22Rv1 (cell line): ENCODE measurements at regions not wholly inside any gene's neighbourhood (a gene's known extent, or its start where the extent isn't known, plus 50 kb on each side); places are given as distances from the start of the nearest gene placed in this dataset.

Source experiments
- H3K27ac ChIP-seq: fragments of 450-650 bp; 2 replicates; pipeline ENCODE4 v1.5.1; 2017
- ZFX ChIP-seq: fragments of 450-650 bp; IDR thresholded peaks from 2 replicates; pipeline ENCODE4 v1.6.1; 2017; ENCODE audit warnings: antibody characterized with exemption, borderline replicate concordance
- TF ChIP-seq, protein P1 (sequence below): fragments of 450-650 bp; IDR thresholded peaks from 2 replicates; pipeline ENCODE4 v1.5.1; 2017; ENCODE audit warnings: mild to moderate bottlenecking

DNA sequence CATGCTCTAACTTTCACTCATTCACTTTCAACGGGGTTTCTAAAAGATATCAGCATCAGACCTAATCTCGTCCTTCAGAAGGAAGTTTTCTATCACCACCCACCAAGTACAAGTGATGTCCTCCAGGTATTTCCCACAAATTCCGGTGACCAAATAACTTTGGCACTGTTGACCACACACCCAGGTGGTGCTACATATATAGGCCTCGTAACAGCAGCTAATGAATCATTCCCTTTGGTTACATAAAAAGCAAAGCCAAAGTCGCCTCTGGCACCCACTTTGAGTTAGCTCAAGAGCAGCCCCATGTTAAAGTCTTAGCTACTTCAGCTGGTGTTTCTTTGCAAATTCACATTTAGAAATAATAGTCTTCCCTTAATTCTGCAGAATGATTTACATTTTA lies 138.2 kb upstream of the OSR1 start:
- TF ChIP-seq, protein P1, sequence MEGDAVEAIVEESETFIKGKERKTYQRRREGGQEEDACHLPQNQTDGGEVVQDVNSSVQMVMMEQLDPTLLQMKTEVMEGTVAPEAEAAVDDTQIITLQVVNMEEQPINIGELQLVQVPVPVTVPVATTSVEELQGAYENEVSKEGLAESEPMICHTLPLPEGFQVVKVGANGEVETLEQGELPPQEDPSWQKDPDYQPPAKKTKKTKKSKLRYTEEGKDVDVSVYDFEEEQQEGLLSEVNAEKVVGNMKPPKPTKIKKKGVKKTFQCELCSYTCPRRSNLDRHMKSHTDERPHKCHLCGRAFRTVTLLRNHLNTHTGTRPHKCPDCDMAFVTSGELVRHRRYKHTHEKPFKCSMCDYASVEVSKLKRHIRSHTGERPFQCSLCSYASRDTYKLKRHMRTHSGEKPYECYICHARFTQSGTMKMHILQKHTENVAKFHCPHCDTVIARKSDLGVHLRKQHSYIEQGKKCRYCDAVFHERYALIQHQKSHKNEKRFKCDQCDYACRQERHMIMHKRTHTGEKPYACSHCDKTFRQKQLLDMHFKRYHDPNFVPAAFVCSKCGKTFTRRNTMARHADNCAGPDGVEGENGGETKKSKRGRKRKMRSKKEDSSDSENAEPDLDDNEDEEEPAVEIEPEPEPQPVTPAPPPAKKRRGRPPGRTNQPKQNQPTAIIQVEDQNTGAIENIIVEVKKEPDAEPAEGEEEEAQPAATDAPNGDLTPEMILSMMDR, result no peak
- TF ChIP-seq ZFX, result no peak
- no peak overlapping the region for H3K27ac ChIP-seq

DNA sequence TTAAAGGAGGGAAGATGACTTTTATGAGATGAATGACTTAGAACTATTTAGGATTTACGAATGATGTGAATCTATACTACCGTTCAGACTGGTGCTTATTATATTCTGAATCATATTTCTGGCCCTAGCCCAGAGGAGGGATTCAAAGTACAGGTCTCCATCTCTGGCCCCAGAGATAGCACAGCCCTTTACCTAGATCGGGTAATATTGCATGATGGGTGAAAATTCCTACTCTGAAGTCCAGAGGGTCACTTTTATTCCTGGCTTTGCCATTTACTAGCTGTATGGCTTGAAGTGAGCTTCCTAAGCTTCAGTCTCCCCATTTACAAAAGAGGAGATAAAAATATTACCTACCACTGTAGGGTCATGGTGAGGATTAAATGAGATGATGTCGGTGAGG lies 135.8 kb upstream of the OSR1 start:
- no peak for TF ChIP-seq ZFX
- TF ChIP-seq, protein P1, result no peak
- H3K27ac ChIP-seq, result no peak overlapping the region

DNA sequence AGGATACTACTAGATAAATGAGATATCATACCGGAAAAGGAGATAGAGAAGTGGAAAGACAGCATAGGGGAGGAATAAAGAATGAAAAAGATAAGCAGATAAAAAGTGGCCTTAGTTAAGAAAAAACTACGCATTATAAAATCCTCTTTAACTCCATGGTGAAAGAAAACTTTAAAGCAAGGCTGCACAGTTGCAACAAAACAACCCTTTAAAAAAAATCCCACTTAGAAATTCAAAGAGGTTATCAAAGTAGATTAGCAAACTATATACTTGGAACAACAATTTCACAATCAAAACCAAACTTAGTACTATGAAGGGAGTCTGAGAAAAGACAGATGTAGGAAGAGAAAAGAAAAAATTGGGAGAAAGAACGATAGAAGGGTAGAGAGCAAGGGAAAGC lies 133.4 kb upstream of the OSR1 start:
- no peak overlapping the region for H3K27ac ChIP-seq
- no peak for TF ChIP-seq ZFX
- TF ChIP-seq, protein P1, result no peak

DNA sequence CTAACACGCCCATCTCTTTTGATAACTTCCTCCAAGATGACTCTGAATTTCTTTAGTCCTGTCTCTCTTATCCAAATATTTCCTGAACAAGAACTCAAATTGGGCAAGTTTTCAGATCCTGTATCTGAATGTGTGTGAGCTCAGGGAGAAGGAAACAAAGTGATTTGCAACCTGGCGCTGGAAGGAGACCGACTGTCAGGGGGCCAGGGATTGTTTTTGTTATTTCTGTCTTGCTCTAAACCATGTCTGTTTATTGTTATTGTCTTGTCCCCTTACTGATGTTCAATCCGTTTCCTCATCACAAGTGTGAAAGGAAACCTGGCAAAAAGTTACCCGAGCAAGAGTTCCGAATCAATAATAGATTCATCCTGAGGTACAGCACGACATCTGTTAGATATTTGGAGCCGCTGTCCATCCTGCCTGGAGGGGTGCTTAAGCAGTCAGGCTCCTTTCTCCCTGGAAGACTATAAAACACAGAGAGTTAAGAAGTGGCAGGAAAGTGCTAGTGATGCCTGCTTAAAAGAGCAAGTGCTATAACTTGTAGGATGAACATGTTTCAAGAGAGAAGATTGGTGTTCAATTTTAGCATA lies 132.5 kb upstream of the OSR1 start:
- no peak for TF ChIP-seq ZFX
- TF ChIP-seq, protein P1, result no peak
- no peak overlapping the region for H3K27ac ChIP-seq

DNA sequence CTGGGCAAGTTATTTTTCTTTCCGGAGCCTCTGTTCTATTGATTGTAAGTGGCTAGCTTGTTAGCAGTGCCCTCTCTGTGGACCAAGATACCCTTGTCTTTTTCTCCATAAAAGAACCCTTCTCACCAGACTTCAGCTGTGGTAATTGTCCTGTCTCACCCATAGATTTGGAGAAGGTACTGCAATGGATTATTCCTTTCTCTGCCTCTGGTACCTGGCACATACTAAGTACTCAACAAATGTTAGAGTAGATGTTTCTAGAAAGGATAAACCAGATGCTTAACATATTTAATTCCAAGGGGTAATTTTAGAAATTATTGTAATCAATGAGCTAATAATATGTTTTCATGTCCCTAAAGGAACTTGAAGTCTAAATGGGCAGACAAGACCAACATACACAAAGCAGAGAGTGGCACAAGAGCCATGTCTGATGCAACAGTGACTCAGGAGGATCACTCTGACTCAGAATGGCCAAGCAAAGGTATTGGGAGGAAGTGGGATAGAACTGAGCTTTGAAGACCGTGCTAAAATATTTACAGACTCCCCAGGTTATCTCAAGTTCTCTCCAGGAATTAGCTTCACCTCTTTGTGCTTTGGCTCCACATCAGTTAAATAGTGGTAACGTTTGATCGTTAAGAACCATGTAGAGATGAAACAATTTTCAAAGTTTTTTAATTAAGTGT lies 129.7 kb upstream of the OSR1 start:
- no peak overlapping the region for H3K27ac ChIP-seq
- no peak for TF ChIP-seq ZFX
- TF ChIP-seq, protein P1, result no peak

DNA sequence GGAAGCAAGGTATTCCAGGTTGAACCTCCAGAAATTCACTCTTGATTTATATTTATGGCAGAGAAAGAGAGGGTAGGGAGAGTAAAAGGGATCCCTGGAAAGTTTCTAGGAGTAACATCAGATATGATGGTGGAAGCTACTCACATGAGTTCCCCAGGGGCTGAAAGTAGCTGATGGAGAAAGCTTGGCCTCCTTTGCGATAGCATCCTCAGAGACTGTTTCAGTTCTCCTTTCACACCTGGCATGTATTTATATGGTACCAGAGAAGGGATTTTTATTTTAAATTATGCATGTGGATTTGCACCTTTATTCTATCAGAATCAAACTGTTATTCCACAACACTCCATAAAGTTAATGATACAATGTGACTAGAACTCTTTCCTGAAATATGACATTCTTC lies 126.3 kb upstream of the OSR1 start:
- no peak overlapping the region for H3K27ac ChIP-seq

GRCh38 chr2:19480673-19481072 lies 122.2 kb upstream of the OSR1 start:
- TF ChIP-seq, protein P1, result no peak
- TF ChIP-seq ZFX, result no peak
- H3K27ac ChIP-seq, result no peak overlapping the region

More for the DNA sequence above, 126.3 kb upstream of the OSR1 start:
- TF ChIP-seq ZFX, result no peak
- TF ChIP-seq, protein P1, result no peak
